Mesothelial cell of epicardium (in vitro differentiated cells): ENCODE measurements at regions not wholly inside any gene's neighbourhood (a gene's known extent, or its start where the extent isn't known, plus 50 kb on each side); places are given as distances from the start of the nearest gene placed in this dataset.
A peak's percentile ranks its signal among the peaks of the same experiment; 100 is the strongest.

Source experiments
- DNase-seq, 2 experiments: peaks; one replicate each; pipeline ENCODE4 v3.0.0; 2021; ENCODE audit warnings: low spot score in 2 of 2; ENCODE audit not compliant: unreplicated experiment in 2 of 2
- H3K27ac Mint-ChIP-seq: 2 replicates; pipeline ENCODE4 v1.8.0; 2021; ENCODE audit warnings: mixed read lengths
- H3K27me3 Mint-ChIP-seq: 2 replicates; pipeline ENCODE4 v1.8.0; 2021; ENCODE audit warnings: low read depth, mixed read lengths
- H3K36me3 Mint-ChIP-seq: 2 replicates; pipeline ENCODE4 v1.8.0; 2021; ENCODE audit warnings: mixed read lengths
- H3K4me1 Mint-ChIP-seq: 2 replicates; pipeline ENCODE4 v1.8.0; 2021; ENCODE audit warnings: mixed read lengths
- H3K4me3 Mint-ChIP-seq: 2 replicates; pipeline ENCODE4 v1.8.0; 2021; ENCODE audit warnings: mild to moderate bottlenecking, moderate library complexity, mixed read lengths
- H3K9me3 Mint-ChIP-seq: 2 replicates; pipeline ENCODE4 v1.8.0; 2021; ENCODE audit warnings: mixed read lengths
- CTCF ChIP-seq: fragments of 200-600 bp; sonication (generic); IDR thresholded peaks from one replicate; pipeline ENCODE4 v1.5.0; 2021; ENCODE audit warnings: antibody characterized with exemption; ENCODE audit not compliant: unreplicated experiment

- peaks cover 8% of the 10 kb centered on the region for H3K36me3 Mint-ChIP-seq
- DNase-seq: no peak
- no peak for TF ChIP-seq CTCF
- peaks cover 12% of the 10 kb centered on the region for H3K9me3 Mint-ChIP-seq
- peaks cover 36% of the 10 kb centered on the region for H3K4me1 Mint-ChIP-seq
- H3K4me3 Mint-ChIP-seq: no peak overlapping the region
- H3K27me3 Mint-ChIP-seq: no peaks in the 10 kb centered on the region
- H3K27ac Mint-ChIP-seq: no peak overlapping the region
Observed at GRCh38 chr2:236768393-236769140, 198.9 kb downstream of the ACKR3 start.

GRCh38 chr2:236769981-236770671 is 200.5 kb downstream of the ACKR3 start:
- Mint-ChIP-seq H3K36me3 (peaks cover 8% of the 10 kb centered on the region), H3K27ac (no peak overlapping the region), H3K27me3 (no peaks in the 10 kb centered on the region), H3K4me3 (no peak overlapping the region), H3K9me3 (peaks cover 12% of the 10 kb centered on the region), H3K4me1 (peaks cover 36% of the 10 kb centered on the region)
- no peak for TF ChIP-seq CTCF
- DNase-seq: no peak

- no peak overlapping the region for H3K4me3 Mint-ChIP-seq
- H3K27me3 Mint-ChIP-seq: no peaks in the 10 kb centered on the region
- TF ChIP-seq CTCF: no peak
- peaks cover 2% of the 10 kb centered on the region for H3K9me3 Mint-ChIP-seq
- no peak overlapping the region for H3K27ac Mint-ChIP-seq
- peaks cover 47% of the 10 kb centered on the region for H3K4me1 Mint-ChIP-seq
- no peak for DNase-seq
- no peaks in the 10 kb centered on the region for H3K36me3 Mint-ChIP-seq
Observed at GRCh38 chr2:236772220-236772837, 202.7 kb downstream of the ACKR3 start.

GRCh38 chr2:236773206-236773605 is 203.6 kb downstream of the ACKR3 start:
- no peak for DNase-seq
- Mint-ChIP-seq H3K36me3 (no peaks in the 10 kb centered on the region), H3K27ac (no peak overlapping the region), H3K9me3 (no peaks in the 10 kb centered on the region), H3K27me3 (no peaks in the 10 kb centered on the region), H3K4me3 (no peak overlapping the region), H3K4me1 (peaks cover 51% of the 10 kb centered on the region)
- no peak for TF ChIP-seq CTCF

GRCh38 chr2:236774171-236774570 is 204.5 kb downstream of the ACKR3 start:
- no peak for TF ChIP-seq CTCF
- Mint-ChIP-seq H3K36me3 (no peaks in the 10 kb centered on the region), H3K27me3 (no peaks in the 10 kb centered on the region), H3K4me3 (no peak overlapping the region), H3K9me3 (no peaks in the 10 kb centered on the region), H3K27ac (peak overlapping the region; percentile 30), H3K4me1 (peaks cover 48% of the 10 kb centered on the region)
- DNase-seq: no peak
